ENCODE measurements at regions not wholly inside any gene's neighbourhood (a gene's known extent, or its start where the extent isn't known, plus 50 kb on each side); places are given as distances from the start of the nearest gene placed in this dataset.

DNA sequence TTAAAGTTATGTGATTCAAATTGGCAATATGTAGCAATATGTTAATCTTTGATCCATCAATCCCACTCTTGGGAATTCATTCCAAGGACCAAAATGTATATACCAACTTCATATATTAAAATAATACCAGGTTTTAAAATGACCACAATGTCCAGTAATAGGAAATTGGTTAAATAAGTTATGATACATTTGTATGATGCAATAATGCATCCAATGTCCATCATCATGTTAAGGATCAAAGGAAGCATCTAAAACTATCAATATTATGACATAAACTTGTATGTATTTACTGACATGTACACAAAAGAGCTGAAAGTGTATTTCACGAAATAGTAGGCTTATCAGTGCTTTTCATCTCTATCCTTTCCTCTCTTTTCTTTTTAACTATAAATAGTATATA is 406.0 kb downstream of the RSL24D1 start:
- TF ChIP-seq CTCF (IDR thresholded peaks at IDR 0.05 in 2 of 3, conservative IDR thresholded peaks at IDR 0.05 in 1 of 3; ENCODE audit: borderline replicate concordance in 1 of 3, insufficient read depth in 1 of 3, low read depth in 2 of 3, low read length in 2 of 3), result no peak
- TF ChIP-seq, protein P1, sequence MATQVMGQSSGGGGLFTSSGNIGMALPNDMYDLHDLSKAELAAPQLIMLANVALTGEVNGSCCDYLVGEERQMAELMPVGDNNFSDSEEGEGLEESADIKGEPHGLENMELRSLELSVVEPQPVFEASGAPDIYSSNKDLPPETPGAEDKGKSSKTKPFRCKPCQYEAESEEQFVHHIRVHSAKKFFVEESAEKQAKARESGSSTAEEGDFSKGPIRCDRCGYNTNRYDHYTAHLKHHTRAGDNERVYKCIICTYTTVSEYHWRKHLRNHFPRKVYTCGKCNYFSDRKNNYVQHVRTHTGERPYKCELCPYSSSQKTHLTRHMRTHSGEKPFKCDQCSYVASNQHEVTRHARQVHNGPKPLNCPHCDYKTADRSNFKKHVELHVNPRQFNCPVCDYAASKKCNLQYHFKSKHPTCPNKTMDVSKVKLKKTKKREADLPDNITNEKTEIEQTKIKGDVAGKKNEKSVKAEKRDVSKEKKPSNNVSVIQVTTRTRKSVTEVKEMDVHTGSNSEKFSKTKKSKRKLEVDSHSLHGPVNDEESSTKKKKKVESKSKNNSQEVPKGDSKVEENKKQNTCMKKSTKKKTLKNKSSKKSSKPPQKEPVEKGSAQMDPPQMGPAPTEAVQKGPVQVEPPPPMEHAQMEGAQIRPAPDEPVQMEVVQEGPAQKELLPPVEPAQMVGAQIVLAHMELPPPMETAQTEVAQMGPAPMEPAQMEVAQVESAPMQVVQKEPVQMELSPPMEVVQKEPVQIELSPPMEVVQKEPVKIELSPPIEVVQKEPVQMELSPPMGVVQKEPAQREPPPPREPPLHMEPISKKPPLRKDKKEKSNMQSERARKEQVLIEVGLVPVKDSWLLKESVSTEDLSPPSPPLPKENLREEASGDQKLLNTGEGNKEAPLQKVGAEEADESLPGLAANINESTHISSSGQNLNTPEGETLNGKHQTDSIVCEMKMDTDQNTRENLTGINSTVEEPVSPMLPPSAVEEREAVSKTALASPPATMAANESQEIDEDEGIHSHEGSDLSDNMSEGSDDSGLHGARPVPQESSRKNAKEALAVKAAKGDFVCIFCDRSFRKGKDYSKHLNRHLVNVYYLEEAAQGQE (IDR thresholded peaks at IDR 0.05; ENCODE audit: low read depth), result no peak
- TF ChIP-seq, protein P2, sequence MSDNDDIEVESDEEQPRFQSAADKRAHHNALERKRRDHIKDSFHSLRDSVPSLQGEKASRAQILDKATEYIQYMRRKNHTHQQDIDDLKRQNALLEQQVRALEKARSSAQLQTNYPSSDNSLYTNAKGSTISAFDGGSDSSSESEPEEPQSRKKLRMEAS (IDR thresholded peaks at IDR 0.05), result no peak
- no peak for TF ChIP-seq YY1 (IDR thresholded peaks at IDR 0.05; ENCODE audit: extremely low read depth, insufficient replicate concordance, low read depth, low read length)
- TF ChIP-seq EZH2 (IDR thresholded peaks at IDR 0.05), result no peak
- no peak for TF ChIP-seq ATF3 (IDR thresholded peaks at IDR 0.05)
- no peak for TF ChIP-seq CEBPB (IDR thresholded peaks at IDR 0.05; ENCODE audit: low read depth)

Measured in HCT116 (cell line).